CD4-positive, alpha-beta T cell (primary cell): ENCODE measurements at regions not wholly inside any gene's neighbourhood (a gene's known extent, or its start where the extent isn't known, plus 50 kb on each side); places are given as distances from the start of the nearest gene placed in this dataset.
"Not testable (repeated sequence)": the region's sequence is repeated elsewhere in the genome, so short reads cannot be mapped to it uniquely, and the experiment has no call there.

ENCODE experiments used
- ATAC-seq: fragments of 200-7000 bp; cut with Tn5 transposase; one replicate; pipeline ENCODE4 v1.10.0; 2022; ENCODE audit warnings: mild to moderate bottlenecking; ENCODE audit not compliant: poor library complexity
- CTCF ChIA-PET: fragments of 350-600 bp; sonication (Branson Sonifier 250); formaldehyde crosslinking; loops from one replicate; lab custom pipeline; 2021; ENCODE audit warnings: antibody characterized with exemption, inconsistent platforms; lab: Charles Lee
- POLR2A ChIA-PET: fragments of 350-600 bp; sonication (Branson Sonifier 250); formaldehyde crosslinking; loops from one replicate; lab custom pipeline; 2021; ENCODE audit warnings: antibody characterized with exemption, inconsistent platforms; lab: Charles Lee
- DNase-seq, 14 experiments: peaks; one replicate each; pipeline ENCODE4 v3.0.0-alpha.2; 2013 to 2020; ENCODE audit warnings: mixed read lengths in 2 of 14
- H3K27ac ChIP-seq, 2 donors: one replicate each; pipeline versions ENCODE4 v1.5.1 to v1.7.0; 2013; ENCODE audit warnings: low read length in 2 of 2, low read depth in 1 of 2, mild to moderate bottlenecking in 1 of 2
- H3K27me3 ChIP-seq, 2 experiments: 1 replicate in 1 of 2; 2 replicates in 1 of 2; pipeline versions ENCODE4 v1.6.1 to v1.7.0; 2013; ENCODE audit warnings: low read length in 2 of 2, control low read depth in 1 of 2, mild to moderate bottlenecking in 1 of 2, moderate library complexity in 1 of 2; ENCODE audit not compliant: insufficient read depth in 2 of 2, control insufficient read depth in 1 of 2
- H3K36me3 ChIP-seq: one replicate; pipeline ENCODE4 v1.6.1; 2013; ENCODE audit warnings: low read length, control low read depth; ENCODE audit not compliant: insufficient read depth
- H3K4me1 ChIP-seq: one replicate; pipeline ENCODE4 v1.6.1; 2013; ENCODE audit warnings: low read length, control low read depth; ENCODE audit not compliant: insufficient read depth
- H3K4me3 ChIP-seq: one replicate; pipeline ENCODE4 v1.5.1; 2013; ENCODE audit warnings: mild to moderate bottlenecking, low read length, moderate library complexity
- H3K9me3 ChIP-seq, 2 experiments: 1 replicate in 1 of 2; 2 replicates in 1 of 2; pipeline versions ENCODE4 v1.6.1 to v1.7.0; 2013; ENCODE audit warnings: low read length in 2 of 2, mild to moderate bottlenecking in 2 of 2, control low read depth in 1 of 2, moderate library complexity in 1 of 2; ENCODE audit not compliant: control insufficient read depth in 1 of 2, insufficient read depth in 1 of 2
- H3K27ac Mint-ChIP-seq: one replicate; pipeline ENCODE4 v1.8.0; 2020; ENCODE audit warnings: mixed read lengths
- H3K27me3 Mint-ChIP-seq: one replicate; pipeline ENCODE4 v1.8.0; 2021; ENCODE audit warnings: mixed read lengths
- H3K36me3 Mint-ChIP-seq: one replicate; pipeline ENCODE4 v1.8.0; 2021; ENCODE audit warnings: low read depth, mixed read lengths
- H3K4me1 Mint-ChIP-seq: one replicate; pipeline ENCODE4 v1.8.0; 2021; ENCODE audit warnings: low read depth, mixed read lengths
- H3K4me3 Mint-ChIP-seq: one replicate; pipeline ENCODE4 v1.8.0; 2020; ENCODE audit warnings: mild to moderate bottlenecking, mixed read lengths
- H3K9me3 Mint-ChIP-seq: one replicate; pipeline ENCODE4 v1.8.0; 2020; ENCODE audit warnings: mixed read lengths
- intact Hi-C, 2 experiments: fragments of 100-400 bp; cut with DNase I in 1 of 2; cut with micrococcal nuclease in 1 of 2; formaldehyde crosslinking; loops; one replicate each; pipeline versions ENCODE4 v1.15.1 to v1.9.0; 2023 to 2025; cut with DNase I, micrococcal nuclease

DNA sequence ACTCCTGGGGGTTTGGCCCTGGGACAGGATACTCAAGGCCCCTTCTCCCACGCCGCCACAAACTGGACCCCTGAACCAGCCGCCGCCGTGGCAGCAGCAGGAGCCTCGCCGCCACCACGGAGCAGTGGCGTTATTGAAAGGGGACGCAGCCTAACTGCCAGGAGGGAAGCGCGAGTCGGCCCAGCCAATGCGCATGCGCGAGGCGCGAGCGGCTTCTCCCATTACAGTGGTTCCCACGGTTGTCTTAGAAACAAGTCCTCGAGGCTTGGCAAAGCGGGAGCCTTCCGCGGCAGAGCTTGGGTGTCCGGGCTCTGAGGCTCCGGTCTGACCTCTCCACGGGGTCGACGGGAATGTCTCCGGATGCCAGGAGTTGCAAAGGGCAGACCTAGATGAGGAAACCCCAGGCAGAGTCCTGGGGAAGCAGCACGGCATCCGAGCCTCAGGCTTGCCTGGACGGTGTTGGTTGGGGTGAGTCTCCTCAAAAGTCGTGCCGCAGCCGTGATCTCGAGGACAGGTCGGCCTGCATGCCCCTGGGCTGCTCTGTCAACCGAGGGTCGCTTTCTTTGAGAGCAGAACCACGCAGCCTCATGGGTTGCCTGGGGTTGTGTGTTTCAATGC, 360.6 kb upstream of the ZNF337 start:
- H3K4me1 Mint-ChIP-seq, CTCF ChIA-PET, H3K4me1 ChIP-seq, H3K9me3 Mint-ChIP-seq, H3K4me3 ChIP-seq, H3K9me3 ChIP-seq, ATAC-seq, POLR2A ChIA-PET, intact Hi-C loops, H3K36me3 Mint-ChIP-seq, H3K27me3 ChIP-seq, H3K27ac Mint-ChIP-seq, H3K27ac ChIP-seq, H3K36me3 ChIP-seq, H3K27me3 Mint-ChIP-seq, DNase-seq, H3K4me3 Mint-ChIP-seq: not testable (repeated sequence)

DNA sequence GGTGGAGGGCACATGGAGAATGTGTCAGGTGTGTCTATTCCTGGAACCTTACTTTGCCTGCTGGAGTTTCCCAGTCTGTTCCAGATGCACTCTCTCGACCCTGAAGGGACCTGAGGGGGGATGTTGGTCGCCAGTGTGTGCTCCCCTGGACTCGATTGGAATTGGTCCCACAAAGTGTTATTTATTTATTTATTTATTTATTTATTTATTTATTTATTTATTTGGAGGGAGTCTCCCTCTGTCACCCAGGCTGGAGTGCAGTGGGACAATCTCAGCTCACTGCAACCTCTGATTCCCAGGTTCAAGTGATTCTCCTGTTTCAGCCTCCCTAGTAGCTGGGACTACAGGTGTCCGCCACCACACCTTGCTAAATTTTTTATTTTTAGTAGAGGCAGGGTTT, 329.1 kb upstream of the ZNF337 start:
- not testable (repeated sequence) for H3K4me1 Mint-ChIP-seq

DNA sequence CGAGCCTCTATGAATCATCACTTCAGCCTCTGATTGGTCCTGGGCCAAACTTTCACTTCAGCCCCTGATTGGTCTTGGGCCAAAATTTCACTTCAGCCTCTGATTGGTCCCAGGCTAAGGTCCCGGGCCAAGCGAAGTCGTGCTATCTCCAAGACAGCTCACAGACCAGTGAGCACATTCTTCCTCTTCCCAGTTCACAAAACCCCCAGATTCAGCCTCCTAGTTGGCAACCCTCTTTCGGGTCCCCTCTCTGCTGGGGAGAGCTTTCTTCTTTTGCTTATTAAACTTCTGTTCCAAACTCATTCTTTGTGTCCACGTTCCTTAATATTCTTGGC, 314.3 kb upstream of the ZNF337 start:
- H3K36me3 Mint-ChIP-seq, H3K36me3 ChIP-seq, H3K9me3 Mint-ChIP-seq, intact Hi-C loops, H3K27ac ChIP-seq, H3K27me3 ChIP-seq, POLR2A ChIA-PET, H3K9me3 ChIP-seq, H3K4me3 ChIP-seq, H3K4me3 Mint-ChIP-seq, H3K4me1 ChIP-seq, DNase-seq, ATAC-seq, CTCF ChIA-PET, H3K27me3 Mint-ChIP-seq, H3K4me1 Mint-ChIP-seq, H3K27ac Mint-ChIP-seq: not testable (repeated sequence)

More for the DNA sequence above, 329.1 kb upstream of the ZNF337 start:
- ATAC-seq, DNase-seq, H3K4me3 ChIP-seq, H3K27me3 Mint-ChIP-seq, H3K36me3 Mint-ChIP-seq, H3K9me3 Mint-ChIP-seq, H3K27ac Mint-ChIP-seq, POLR2A ChIA-PET, H3K27ac ChIP-seq, CTCF ChIA-PET, intact Hi-C loops, H3K27me3 ChIP-seq, H3K36me3 ChIP-seq, H3K9me3 ChIP-seq, H3K4me3 Mint-ChIP-seq, H3K4me1 ChIP-seq: not testable (repeated sequence)

DNA sequence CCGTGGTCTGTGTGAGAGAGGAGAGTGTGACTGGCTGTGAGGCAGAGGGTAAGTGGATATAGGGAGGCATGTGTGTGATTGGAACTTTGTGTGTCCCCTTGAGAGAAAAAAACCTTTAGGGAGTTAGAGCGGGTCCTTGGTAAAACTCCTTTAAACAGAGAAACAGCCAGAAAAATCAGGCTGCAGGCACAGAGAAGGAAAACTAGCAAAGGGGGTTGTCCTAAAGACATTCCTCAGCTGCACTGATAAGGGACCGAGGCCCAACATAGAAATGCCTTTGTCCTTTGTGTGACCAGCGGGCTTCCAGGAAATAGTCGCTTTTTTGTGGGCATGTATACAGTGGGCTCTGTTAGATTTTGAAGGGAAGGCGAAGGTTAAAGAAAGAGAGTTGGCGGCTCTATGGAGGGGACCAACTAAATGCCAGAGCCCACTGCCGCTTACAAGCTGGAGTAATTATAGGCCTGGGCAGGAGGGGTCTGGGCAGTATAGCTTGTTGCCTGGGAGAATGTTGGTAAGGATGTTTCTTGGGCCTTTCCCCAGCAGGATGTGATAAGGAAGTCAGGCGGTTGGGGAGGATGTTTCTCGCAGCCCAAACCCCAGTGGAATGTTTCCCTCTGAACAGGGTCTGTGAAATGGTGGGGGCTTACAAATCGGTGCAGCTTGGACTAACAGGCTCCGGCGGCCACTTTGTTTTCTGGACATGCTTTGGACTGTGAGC, 313.7 kb upstream of the ZNF337 start:
- H3K9me3 ChIP-seq, H3K36me3 Mint-ChIP-seq, ATAC-seq, H3K27ac ChIP-seq, H3K9me3 Mint-ChIP-seq, H3K4me1 Mint-ChIP-seq, intact Hi-C loops, H3K4me1 ChIP-seq, CTCF ChIA-PET, H3K27me3 ChIP-seq, H3K36me3 ChIP-seq, POLR2A ChIA-PET, H3K27me3 Mint-ChIP-seq, DNase-seq: not testable (repeated sequence)
- Mint-ChIP-seq H3K4me3 (peak overlapping the region; percentile 93), H3K27ac (peak overlapping the region; percentile 57)
- peak overlapping the region; percentile 58 for H3K4me3 ChIP-seq

DNA sequence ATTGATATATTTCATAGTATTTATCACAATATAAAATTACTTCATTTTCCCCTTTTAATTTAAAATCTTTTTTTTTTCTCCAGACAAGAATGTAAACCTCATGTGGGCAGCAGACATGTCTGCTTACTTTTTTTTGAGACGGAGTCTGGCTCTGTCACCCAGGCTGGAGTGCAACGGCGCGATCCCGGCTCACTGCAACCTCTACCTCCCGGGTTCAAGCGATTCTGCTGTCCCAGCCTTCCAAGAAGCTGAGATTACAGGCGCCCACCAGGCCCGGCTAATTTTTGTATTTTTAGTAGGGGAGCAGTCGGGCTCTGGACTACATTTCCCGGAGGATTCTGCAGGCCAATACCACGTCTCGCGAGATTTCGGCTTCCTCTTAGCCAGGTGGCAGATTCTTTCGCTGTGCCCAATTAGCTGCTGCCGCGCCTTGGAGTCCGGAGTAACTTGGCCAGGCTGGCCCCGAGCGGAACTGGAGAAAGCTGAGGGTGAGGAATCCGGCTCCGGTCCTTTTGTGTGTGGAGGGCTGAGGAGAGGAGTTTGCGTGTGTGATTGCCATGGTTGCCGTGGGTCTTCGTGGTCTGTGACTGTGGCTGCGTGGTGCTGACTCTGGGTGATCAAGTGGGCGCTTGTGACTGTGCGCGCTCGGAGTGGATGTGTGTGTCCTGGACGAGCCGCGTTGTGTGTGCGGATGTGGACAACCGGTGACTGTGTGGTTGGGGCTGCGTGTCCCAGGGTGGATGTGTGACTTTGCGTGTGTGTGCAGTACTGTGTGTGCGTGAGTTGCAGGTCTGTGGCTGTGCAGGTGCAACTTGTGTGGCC, 313.0 kb upstream of the ZNF337 start:
- H3K4me3 ChIP-seq = peak overlapping the region; percentile 58
- H3K27me3 Mint-ChIP-seq, intact Hi-C loops, H3K9me3 Mint-ChIP-seq, H3K27ac ChIP-seq, H3K36me3 Mint-ChIP-seq, H3K4me1 ChIP-seq, H3K4me1 Mint-ChIP-seq, ATAC-seq, POLR2A ChIA-PET, H3K36me3 ChIP-seq, H3K27me3 ChIP-seq, CTCF ChIA-PET, H3K9me3 ChIP-seq: not testable (repeated sequence)
- peak overlapping the region; percentile 93 for H3K4me3 Mint-ChIP-seq
- peak; percentile 27 to 83 (median 46) for DNase-seq
- peak overlapping the region; percentile 57 for H3K27ac Mint-ChIP-seq

DNA sequence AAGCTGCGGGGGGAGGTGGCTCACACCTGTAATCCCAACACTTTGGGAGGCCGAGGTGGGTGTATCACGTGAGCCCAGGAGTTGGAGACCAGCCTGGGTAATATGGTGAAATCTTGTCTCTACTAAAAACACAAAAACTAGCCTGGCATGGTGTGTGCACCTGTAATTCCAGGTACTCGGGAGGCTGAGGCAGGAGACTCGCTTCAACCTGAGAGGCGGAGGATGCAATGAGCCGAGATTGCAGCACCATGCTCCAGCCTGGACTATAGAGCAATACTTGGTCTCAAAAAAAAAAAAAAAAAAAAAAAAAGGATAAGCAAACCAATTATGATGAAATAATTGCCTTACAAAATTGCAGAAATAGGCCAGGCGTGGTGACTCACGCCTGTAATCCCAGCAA, 311.4 kb upstream of the ZNF337 start:
- H3K4me3 Mint-ChIP-seq, POLR2A ChIA-PET, H3K36me3 ChIP-seq, ATAC-seq, H3K27ac Mint-ChIP-seq, H3K9me3 ChIP-seq, H3K27ac ChIP-seq, H3K27me3 Mint-ChIP-seq, H3K36me3 Mint-ChIP-seq, H3K9me3 Mint-ChIP-seq, DNase-seq, H3K4me1 ChIP-seq, H3K27me3 ChIP-seq, intact Hi-C loops, H3K4me1 Mint-ChIP-seq, H3K4me3 ChIP-seq: not testable (repeated sequence)
- CTCF ChIA-PET = interaction anchor here (0.7 kb wide), 1 partner anchor 269 kb away, joined by 3 read pairs; no protein-coding TSS in a partner anchor

DNA sequence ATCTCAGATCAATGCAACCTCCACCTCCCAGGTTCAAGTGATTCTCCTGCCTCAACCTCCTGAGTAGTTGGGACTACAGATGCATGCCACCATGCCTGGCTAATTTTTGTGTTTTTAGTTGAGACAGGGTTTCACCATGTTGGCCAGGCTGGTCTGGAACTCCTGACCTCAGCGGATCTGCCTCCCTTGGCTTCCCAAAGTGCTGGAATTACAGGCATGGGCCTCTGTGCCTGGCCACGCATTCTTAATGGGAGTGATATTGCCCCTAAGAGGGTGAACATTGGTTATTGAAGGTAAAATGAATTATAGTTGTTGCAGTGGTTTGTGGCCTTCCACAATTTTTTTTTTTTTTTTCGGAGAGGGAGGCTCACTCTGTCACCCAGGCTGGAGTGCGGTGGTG, 309.5 kb upstream of the ZNF337 start:
- H3K4me3 Mint-ChIP-seq, CTCF ChIA-PET, H3K4me1 ChIP-seq, H3K27me3 Mint-ChIP-seq, DNase-seq, ATAC-seq, H3K27ac ChIP-seq, intact Hi-C loops, H3K36me3 ChIP-seq, H3K36me3 Mint-ChIP-seq, POLR2A ChIA-PET, H3K27me3 ChIP-seq, H3K9me3 Mint-ChIP-seq, H3K9me3 ChIP-seq, H3K4me3 ChIP-seq, H3K4me1 Mint-ChIP-seq, H3K27ac Mint-ChIP-seq: not testable (repeated sequence)
